Nephron progenitor cell (in vitro differentiated cells): ENCODE measurements at regions not wholly inside any gene's neighbourhood (a gene's known extent, or its start where the extent isn't known, plus 50 kb on each side); places are given as distances from the start of the nearest gene placed in this dataset.

Experiments used
- DNase-seq: peaks from one replicate; pipeline ENCODE4 v3.0.0; 2021
- H3K27ac Mint-ChIP-seq: 2 replicates; pipeline ENCODE4 v1.8.0; 2021; ENCODE audit warnings: mild to moderate bottlenecking, moderate library complexity, mixed read lengths
- H3K27me3 Mint-ChIP-seq: 2 replicates; pipeline ENCODE4 v1.8.0; 2021; ENCODE audit warnings: mild to moderate bottlenecking, low read depth, mixed read lengths; ENCODE audit not compliant: poor library complexity
- H3K36me3 Mint-ChIP-seq: 2 replicates; pipeline ENCODE4 v1.8.0; 2021; ENCODE audit warnings: low read depth, mixed read lengths
- H3K4me1 Mint-ChIP-seq: 2 replicates; pipeline ENCODE4 v1.8.0; 2021; ENCODE audit warnings: mixed read lengths
- H3K4me3 Mint-ChIP-seq: 2 replicates; pipeline ENCODE4 v1.8.0; 2021; ENCODE audit warnings: mild to moderate bottlenecking, moderate library complexity, mixed read lengths
- H3K9me3 Mint-ChIP-seq: 2 replicates; pipeline ENCODE4 v1.8.0; 2021; ENCODE audit warnings: mild to moderate bottlenecking, moderate library complexity, mixed read lengths
- TF ChIP-seq, protein P1 (sequence below): fragments of 200-600 bp; sonication (generic); IDR thresholded peaks from 2 replicates; pipeline ENCODE4 v1.5.0; 2021; ENCODE audit warnings: antibody characterized with exemption

DNA sequence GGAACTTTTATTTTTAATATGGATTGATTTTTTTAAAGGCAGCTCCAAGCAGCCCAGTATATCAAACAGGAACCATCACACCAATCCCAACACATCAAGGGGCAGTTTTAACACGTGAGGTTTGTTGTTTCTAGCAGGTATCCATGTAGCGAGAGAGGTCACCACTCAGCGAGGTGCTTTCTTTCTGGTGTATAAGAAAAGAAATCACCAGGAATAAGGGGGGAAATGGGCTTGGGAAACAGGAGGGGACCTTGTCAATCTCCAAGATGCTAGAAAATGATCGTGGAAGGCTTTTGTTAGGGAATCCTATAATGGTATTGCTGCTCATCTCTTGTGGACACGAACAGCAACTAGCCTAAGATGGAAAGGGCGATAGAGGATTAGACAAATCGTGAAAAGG lies 402.9 kb upstream of the ATP11B start:
- Mint-ChIP-seq H3K4me3 (no peak overlapping the region), H3K9me3 (no peaks in the 10 kb centered on the region), H3K27ac (no peak overlapping the region), H3K27me3 (no peaks in the 10 kb centered on the region), H3K36me3 (no peaks in the 10 kb centered on the region), H3K4me1 (peaks cover 31% of the 10 kb centered on the region)
- TF ChIP-seq, protein P1, sequence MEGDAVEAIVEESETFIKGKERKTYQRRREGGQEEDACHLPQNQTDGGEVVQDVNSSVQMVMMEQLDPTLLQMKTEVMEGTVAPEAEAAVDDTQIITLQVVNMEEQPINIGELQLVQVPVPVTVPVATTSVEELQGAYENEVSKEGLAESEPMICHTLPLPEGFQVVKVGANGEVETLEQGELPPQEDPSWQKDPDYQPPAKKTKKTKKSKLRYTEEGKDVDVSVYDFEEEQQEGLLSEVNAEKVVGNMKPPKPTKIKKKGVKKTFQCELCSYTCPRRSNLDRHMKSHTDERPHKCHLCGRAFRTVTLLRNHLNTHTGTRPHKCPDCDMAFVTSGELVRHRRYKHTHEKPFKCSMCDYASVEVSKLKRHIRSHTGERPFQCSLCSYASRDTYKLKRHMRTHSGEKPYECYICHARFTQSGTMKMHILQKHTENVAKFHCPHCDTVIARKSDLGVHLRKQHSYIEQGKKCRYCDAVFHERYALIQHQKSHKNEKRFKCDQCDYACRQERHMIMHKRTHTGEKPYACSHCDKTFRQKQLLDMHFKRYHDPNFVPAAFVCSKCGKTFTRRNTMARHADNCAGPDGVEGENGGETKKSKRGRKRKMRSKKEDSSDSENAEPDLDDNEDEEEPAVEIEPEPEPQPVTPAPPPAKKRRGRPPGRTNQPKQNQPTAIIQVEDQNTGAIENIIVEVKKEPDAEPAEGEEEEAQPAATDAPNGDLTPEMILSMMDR, result no peak
- no peak for DNase-seq

DNA sequence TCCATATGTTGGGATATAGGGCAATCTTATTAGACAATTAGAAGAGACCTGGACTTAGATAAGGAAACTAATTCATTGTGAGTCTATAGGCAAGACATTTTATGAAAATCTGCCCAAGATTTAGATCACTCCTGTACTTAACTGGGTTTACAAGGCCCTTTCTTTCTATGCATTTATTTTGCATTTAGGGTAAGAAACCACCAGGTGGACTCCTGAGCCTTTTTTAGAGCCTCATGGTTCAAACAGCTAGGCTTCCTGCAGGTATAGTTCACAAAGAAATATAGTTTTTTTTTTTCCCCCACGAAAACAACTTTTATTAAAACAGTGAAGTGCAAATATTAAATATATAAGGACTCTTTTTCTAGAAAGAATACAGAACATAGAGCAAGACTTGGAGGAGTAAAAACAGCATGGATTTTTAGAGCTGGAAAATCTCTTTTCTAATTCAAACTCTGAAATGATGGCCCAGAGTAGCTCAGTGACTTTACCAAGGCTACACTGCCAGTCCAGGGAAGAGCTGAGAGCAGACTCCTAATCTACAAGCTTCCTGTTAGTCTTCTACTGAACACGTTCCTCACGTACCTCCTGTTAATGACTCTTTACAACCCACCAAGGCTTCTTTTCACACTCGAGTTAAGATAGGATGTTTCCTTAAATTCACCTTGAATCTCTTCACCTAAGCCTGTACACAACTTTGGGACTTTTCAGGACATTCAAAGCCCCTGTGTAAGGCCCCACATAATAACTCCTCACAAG lies 400.9 kb upstream of the ATP11B start:
- TF ChIP-seq, protein P1, result no peak
- H3K4me3 Mint-ChIP-seq, result no peak overlapping the region
- no peaks in the 10 kb centered on the region for H3K27me3 Mint-ChIP-seq
- no peaks in the 10 kb centered on the region for H3K36me3 Mint-ChIP-seq
- no peak for DNase-seq
- H3K4me1 Mint-ChIP-seq, result peaks cover 30% of the 10 kb centered on the region
- H3K9me3 Mint-ChIP-seq, result no peaks in the 10 kb centered on the region
- H3K27ac Mint-ChIP-seq, result no peak overlapping the region

- Mint-ChIP-seq H3K9me3 (no peaks in the 10 kb centered on the region), H3K4me3 (no peak overlapping the region), H3K27me3 (no peaks in the 10 kb centered on the region), H3K36me3 (no peaks in the 10 kb centered on the region), H3K27ac (no peak overlapping the region), H3K4me1 (peaks cover 30% of the 10 kb centered on the region)
- DNase-seq, result no peak
- TF ChIP-seq, protein P1, result no peak
These were observed 400.2 kb upstream of the ATP11B start for GRCh38 chr3:182393151-182393550.

DNA sequence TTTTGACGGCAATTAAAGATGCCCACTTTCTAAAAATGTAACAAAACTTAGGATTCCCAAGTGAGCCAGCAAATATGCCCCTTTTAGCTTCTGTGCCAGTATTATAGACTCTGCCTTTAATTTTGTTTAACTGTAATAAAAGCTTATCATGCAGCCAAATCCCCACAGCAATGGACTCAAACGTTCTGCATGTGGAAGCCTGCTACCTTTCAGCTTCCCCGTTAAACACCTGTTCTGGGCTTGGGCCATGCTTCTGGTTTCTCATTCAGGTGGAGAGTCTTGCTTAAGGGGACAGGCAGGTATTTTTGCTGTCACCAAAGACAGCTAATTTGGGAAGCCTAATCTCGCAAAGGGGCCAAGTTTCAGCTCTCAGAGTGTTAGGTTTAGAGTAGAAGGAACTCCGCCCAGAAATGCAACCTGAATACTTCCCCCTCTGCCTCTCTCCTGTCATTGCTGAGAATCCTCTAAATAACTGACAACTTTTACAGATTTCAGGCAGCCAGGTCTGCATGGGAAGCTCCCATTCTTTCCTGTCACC lies 399.4 kb upstream of the ATP11B start:
- no peak overlapping the region for H3K4me3 Mint-ChIP-seq
- H3K9me3 Mint-ChIP-seq, result no peaks in the 10 kb centered on the region

GRCh38 chr3:182397164-182397563 lies 396.1 kb upstream of the ATP11B start:
- Mint-ChIP-seq H3K4me3 (no peak overlapping the region), H3K36me3 (no peaks in the 10 kb centered on the region), H3K27ac (no peak overlapping the region), H3K9me3 (no peaks in the 10 kb centered on the region), H3K27me3 (peaks cover 8% of the 10 kb centered on the region), H3K4me1 (peaks cover 22% of the 10 kb centered on the region)
- DNase-seq, result no peak
- TF ChIP-seq, protein P1, result no peak

More for the DNA sequence above, 399.4 kb upstream of the ATP11B start:
- TF ChIP-seq, protein P1, result no peak
- peaks cover 2% of the 10 kb centered on the region for H3K27me3 Mint-ChIP-seq
- H3K36me3 Mint-ChIP-seq, result no peaks in the 10 kb centered on the region
- H3K4me1 Mint-ChIP-seq, result peaks cover 28% of the 10 kb centered on the region
- no peak overlapping the region for H3K27ac Mint-ChIP-seq
- no peak for DNase-seq
